ENCODE measurements at regions not wholly inside any gene's neighbourhood (a gene's known extent, or its start where the extent isn't known, plus 50 kb on each side); places are given as distances from the start of the nearest gene placed in this dataset.

GRCh38 chr10:109698882-109699664 lies 224.2 kb downstream of the XPNPEP1 start:
- FAIRE-seq (no peak), DNase-seq (ENCODE audit: insufficient read length, low spot score) (no peak)
- TF ChIP-seq PAX5 (IDR thresholded peaks at IDR 0.05; ENCODE audit: insufficient read depth, low read length, severe bottlenecking) (no peak), POLR2AphosphoS5 (IDR thresholded peaks at IDR 0.05; ENCODE audit: low read depth, low read length) (no peak), TAF1 (IDR thresholded peaks at IDR 0.05; ENCODE audit: low read depth, low read length) (no peak), SPI1 (IDR thresholded peaks at IDR 0.05; ENCODE audit: low read depth, low read length) (no peak), POLR2A (IDR thresholded peaks at IDR 0.05; ENCODE audit: low read depth, low read length) (no peak), POU2F2 (IDR thresholded peaks at IDR 0.05; ENCODE audit: low read depth, low read length) (no peak)

- DNase-seq (ENCODE audit: insufficient read length, low spot score): no peak
- FAIRE-seq: no peak
- TF ChIP-seq TAF1 (IDR thresholded peaks at IDR 0.05; ENCODE audit: low read depth, low read length): no peak
- no peak for TF ChIP-seq POLR2A (IDR thresholded peaks at IDR 0.05; ENCODE audit: low read depth, low read length)
- no peak for TF ChIP-seq SPI1 (IDR thresholded peaks at IDR 0.05; ENCODE audit: low read depth, low read length)
- no peak for TF ChIP-seq POU2F2 (IDR thresholded peaks at IDR 0.05; ENCODE audit: low read depth, low read length)
Measured at GRCh38 chr10:109698086-109698485, 225.2 kb downstream of the XPNPEP1 start.

DNA sequence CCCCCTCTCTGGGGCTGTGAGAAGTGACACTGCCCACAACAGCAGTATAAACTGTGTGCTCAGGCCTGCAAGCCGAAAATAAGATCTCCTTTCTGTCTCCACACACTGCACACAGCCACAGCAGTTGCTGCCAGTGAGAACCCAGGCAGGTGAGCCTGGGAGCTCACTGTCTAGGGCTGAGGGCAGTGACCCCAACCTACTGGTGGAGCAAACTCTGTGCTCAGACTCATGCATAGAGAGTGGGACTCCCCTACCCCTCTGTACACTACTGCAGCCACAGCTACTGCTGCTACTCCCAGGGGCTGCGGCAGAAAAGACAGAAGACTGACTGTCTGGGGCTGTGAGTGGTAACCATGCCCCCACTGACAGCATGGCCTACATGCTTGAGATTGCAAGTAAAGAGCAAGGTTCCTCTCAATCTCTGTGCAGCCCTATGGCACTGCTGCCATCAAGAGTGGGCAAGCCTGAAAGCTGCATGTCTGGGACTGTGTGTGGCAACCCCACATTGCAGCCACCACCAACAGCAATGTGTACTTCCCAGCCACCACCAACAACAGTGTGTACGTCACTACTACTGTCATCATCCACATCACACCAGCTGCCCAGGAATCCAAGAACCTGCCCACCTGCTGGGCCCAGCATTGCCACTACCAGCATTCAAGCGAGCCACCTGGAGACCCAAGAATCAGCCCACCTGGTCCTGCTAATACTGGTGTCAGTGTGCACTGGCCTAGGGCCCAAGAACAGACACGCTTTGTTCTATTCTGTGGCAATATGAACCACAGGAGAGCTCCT lies 226.1 kb downstream of the XPNPEP1 start:
- FAIRE-seq: no peak
- DNase-seq (ENCODE audit: insufficient read length, low spot score): no peak
- TF ChIP-seq POU2F2 (IDR thresholded peaks at IDR 0.05; ENCODE audit: low read depth, low read length): no peak
- TF ChIP-seq TAF1 (IDR thresholded peaks at IDR 0.05; ENCODE audit: low read depth, low read length): no peak
- TF ChIP-seq POLR2A (IDR thresholded peaks at IDR 0.05; ENCODE audit: low read depth, low read length): no peak
- TF ChIP-seq SPI1 (IDR thresholded peaks at IDR 0.05; ENCODE audit: low read depth, low read length): no peak
- no peak for TF ChIP-seq POLR2AphosphoS5 (IDR thresholded peaks at IDR 0.05; ENCODE audit: low read depth, low read length)
- no peak for TF ChIP-seq PAX5 (IDR thresholded peaks at IDR 0.05; ENCODE audit: insufficient read depth, low read length, severe bottlenecking)

GRCh38 chr10:109696462-109696861 lies 226.8 kb downstream of the XPNPEP1 start:
- DNase-seq (ENCODE audit: insufficient read length, low spot score) (no peak), FAIRE-seq (no peak)
- TF ChIP-seq PAX5 (IDR thresholded peaks at IDR 0.05; ENCODE audit: insufficient read depth, low read length, severe bottlenecking) (no peak), POU2F2 (IDR thresholded peaks at IDR 0.05; ENCODE audit: low read depth, low read length) (no peak), POLR2AphosphoS5 (IDR thresholded peaks at IDR 0.05; ENCODE audit: low read depth, low read length) (no peak), TAF1 (IDR thresholded peaks at IDR 0.05; ENCODE audit: low read depth, low read length) (no peak), SPI1 (IDR thresholded peaks at IDR 0.05; ENCODE audit: low read depth, low read length) (no peak), POLR2A (IDR thresholded peaks at IDR 0.05; ENCODE audit: low read depth, low read length) (no peak)

- no peak for DNase-seq (ENCODE audit: insufficient read length, low spot score)
- no peak for TF ChIP-seq SPI1 (IDR thresholded peaks at IDR 0.05; ENCODE audit: low read depth, low read length)
- no peak for TF ChIP-seq PAX5 (IDR thresholded peaks at IDR 0.05; ENCODE audit: insufficient read depth, low read length, severe bottlenecking)
- no peak for TF ChIP-seq POLR2AphosphoS5 (IDR thresholded peaks at IDR 0.05; ENCODE audit: low read depth, low read length)
- TF ChIP-seq TAF1 (IDR thresholded peaks at IDR 0.05; ENCODE audit: low read depth, low read length): no peak
- no peak for TF ChIP-seq POLR2A (IDR thresholded peaks at IDR 0.05; ENCODE audit: low read depth, low read length)
- no peak for TF ChIP-seq POU2F2 (IDR thresholded peaks at IDR 0.05; ENCODE audit: low read depth, low read length)
- FAIRE-seq: no peak
Measured at GRCh38 chr10:109695988-109696387, 227.3 kb downstream of the XPNPEP1 start.

DNA sequence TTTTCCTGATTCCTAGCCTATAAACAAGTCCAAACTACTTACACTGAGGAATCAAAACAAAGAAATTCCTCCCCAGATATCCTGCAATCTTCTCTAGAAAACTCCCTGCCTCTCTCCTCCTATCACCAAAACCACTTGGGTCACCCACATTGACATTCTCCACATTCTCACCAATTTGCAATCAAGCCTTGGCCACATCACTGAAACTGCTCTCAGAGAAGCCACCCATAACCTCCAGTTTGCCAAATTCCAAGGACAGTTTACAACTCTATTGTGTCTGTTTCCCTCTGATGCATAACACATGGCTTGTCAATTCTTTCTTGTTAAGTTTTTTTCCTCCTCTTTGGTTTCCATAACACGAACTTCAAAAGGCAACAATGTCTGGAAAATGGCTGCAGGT lies 233.5 kb downstream of the XPNPEP1 start:
- FAIRE-seq (no peak), DNase-seq (ENCODE audit: insufficient read length, low spot score) (no peak)
- TF ChIP-seq SPI1 (IDR thresholded peaks at IDR 0.05; ENCODE audit: low read depth, low read length): no peak
- no peak for TF ChIP-seq POLR2A (IDR thresholded peaks at IDR 0.05; ENCODE audit: low read depth, low read length)
- TF ChIP-seq TAF1 (IDR thresholded peaks at IDR 0.05; ENCODE audit: low read depth, low read length): no peak
- no peak for TF ChIP-seq POU2F2 (IDR thresholded peaks at IDR 0.05; ENCODE audit: low read depth, low read length)
- no peak for TF ChIP-seq POLR2AphosphoS5 (IDR thresholded peaks at IDR 0.05; ENCODE audit: low read depth, low read length)
- TF ChIP-seq PAX5 (IDR thresholded peaks at IDR 0.05; ENCODE audit: insufficient read depth, low read length, severe bottlenecking): no peak

- DNase-seq (ENCODE audit: insufficient read length, low spot score) (no peak), FAIRE-seq (no peak)
- TF ChIP-seq SPI1 (IDR thresholded peaks at IDR 0.05; ENCODE audit: low read depth, low read length) (no peak), POLR2AphosphoS5 (IDR thresholded peaks at IDR 0.05; ENCODE audit: low read depth, low read length) (no peak), PAX5 (IDR thresholded peaks at IDR 0.05; ENCODE audit: insufficient read depth, low read length, severe bottlenecking) (no peak), POU2F2 (IDR thresholded peaks at IDR 0.05; ENCODE audit: low read depth, low read length) (no peak), TAF1 (IDR thresholded peaks at IDR 0.05; ENCODE audit: low read depth, low read length) (no peak), POLR2A (IDR thresholded peaks at IDR 0.05; ENCODE audit: low read depth, low read length) (no peak)
Measured at GRCh38 chr10:109679478-109679877, 243.8 kb downstream of the XPNPEP1 start.

GRCh38 chr10:109678857-109679256 lies 244.5 kb downstream of the XPNPEP1 start:
- DNase-seq (ENCODE audit: insufficient read length, low spot score) (no peak), FAIRE-seq (no peak)
- TF ChIP-seq TAF1 (IDR thresholded peaks at IDR 0.05; ENCODE audit: low read depth, low read length) (no peak), POU2F2 (IDR thresholded peaks at IDR 0.05; ENCODE audit: low read depth, low read length) (no peak), POLR2A (IDR thresholded peaks at IDR 0.05; ENCODE audit: low read depth, low read length) (no peak), POLR2AphosphoS5 (IDR thresholded peaks at IDR 0.05; ENCODE audit: low read depth, low read length) (no peak), SPI1 (IDR thresholded peaks at IDR 0.05; ENCODE audit: low read depth, low read length) (no peak), PAX5 (IDR thresholded peaks at IDR 0.05; ENCODE audit: insufficient read depth, low read length, severe bottlenecking) (no peak)

DNA sequence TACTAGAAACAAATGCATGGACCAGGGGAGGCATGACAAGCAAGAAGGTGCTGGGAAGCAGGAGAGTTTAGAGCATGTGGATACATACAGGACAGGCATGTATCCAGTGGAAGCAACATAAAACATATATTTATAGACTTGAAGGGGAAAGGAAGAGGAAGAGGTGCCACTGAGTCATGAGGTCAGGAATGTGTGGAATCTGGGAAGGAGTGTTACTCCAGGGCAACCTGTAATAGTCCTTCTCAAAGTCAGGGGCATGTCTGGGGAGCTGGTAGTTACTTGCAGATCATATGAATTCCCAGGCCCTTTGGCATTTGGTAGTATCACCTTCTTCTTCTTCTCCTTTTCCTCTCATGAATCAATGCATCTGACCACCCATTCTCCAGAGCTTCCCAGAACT lies 246.6 kb downstream of the XPNPEP1 start:
- no peak for FAIRE-seq
- TF ChIP-seq SPI1 (IDR thresholded peaks at IDR 0.05; ENCODE audit: low read depth, low read length) (no peak), TAF1 (IDR thresholded peaks at IDR 0.05; ENCODE audit: low read depth, low read length) (no peak), POLR2AphosphoS5 (IDR thresholded peaks at IDR 0.05; ENCODE audit: low read depth, low read length) (no peak), POLR2A (IDR thresholded peaks at IDR 0.05; ENCODE audit: low read depth, low read length) (no peak), PAX5 (IDR thresholded peaks at IDR 0.05; ENCODE audit: insufficient read depth, low read length, severe bottlenecking) (no peak), POU2F2 (IDR thresholded peaks at IDR 0.05; ENCODE audit: low read depth, low read length) (no peak)
- no peak for DNase-seq (ENCODE audit: insufficient read length, low spot score)
